NCI-H226 (cell line): ENCODE measurements at regions not wholly inside any gene's neighbourhood (a gene's known extent, or its start where the extent isn't known, plus 50 kb on each side); places are given as distances from the start of the nearest gene placed in this dataset.

Source experiments
- DNase-seq: peaks from one replicate; pipeline ENCODE4 v3.0.0-alpha.2; 2015

GRCh38 chr19:32141840-32142511 lies 203.4 kb upstream of the ZNF507 start:
- DNase-seq, result no peak

GRCh38 chr19:32146664-32147063 lies 198.7 kb upstream of the ZNF507 start:
- no peak for DNase-seq

- no peak for DNase-seq
Measured at GRCh38 chr19:32150605-32151004, 194.8 kb upstream of the ZNF507 start.

GRCh38 chr19:32154418-32154817 lies 191.0 kb upstream of the ZNF507 start:
- no peak for DNase-seq

- DNase-seq, result no peak
Measured at GRCh38 chr19:32164384-32164992, 180.9 kb upstream of the ZNF507 start.

GRCh38 chr19:32165141-32165540 lies 180.3 kb upstream of the ZNF507 start:
- no peak for DNase-seq

- DNase-seq, result no peak
Measured at GRCh38 chr19:32165750-32166149, 179.7 kb upstream of the ZNF507 start.

GRCh38 chr19:32166238-32166637 lies 179.2 kb upstream of the ZNF507 start:
- no peak for DNase-seq

GRCh38 chr19:32168111-32168510 lies 177.3 kb upstream of the ZNF507 start:
- DNase-seq, result no peak

GRCh38 chr19:32168606-32169005 lies 176.8 kb upstream of the ZNF507 start:
- no peak for DNase-seq

- DNase-seq, result no peak
Measured at GRCh38 chr19:32171719-32172151, 173.7 kb upstream of the ZNF507 start.

- DNase-seq, result no peak
Measured at GRCh38 chr19:32172566-32173160, 172.7 kb upstream of the ZNF507 start.

GRCh38 chr19:32173836-32174235 lies 171.6 kb upstream of the ZNF507 start:
- DNase-seq, result no peak

GRCh38 chr19:32174386-32175113 lies 170.9 kb upstream of the ZNF507 start:
- DNase-seq, result no peak

- DNase-seq, result no peak
Measured at GRCh38 chr19:32176591-32176990, 168.8 kb upstream of the ZNF507 start.

GRCh38 chr19:32177686-32178085 lies 167.7 kb upstream of the ZNF507 start:
- no peak for DNase-seq

- no peak for DNase-seq
Measured at GRCh38 chr19:32178401-32178800, 167.0 kb upstream of the ZNF507 start.

- DNase-seq, result no peak
Measured at GRCh38 chr19:32178956-32179355, 166.5 kb upstream of the ZNF507 start.

- no peak for DNase-seq
Measured at GRCh38 chr19:32181216-32181920, 164.0 kb upstream of the ZNF507 start.

- no peak for DNase-seq
Measured at GRCh38 chr19:32186542-32187330, 158.7 kb upstream of the ZNF507 start.

GRCh38 chr19:32188921-32189320 lies 156.5 kb upstream of the ZNF507 start:
- no peak for DNase-seq
